ENCODE measurements at regions not wholly inside any gene's neighbourhood (a gene's known extent, or its start where the extent isn't known, plus 50 kb on each side); places are given as distances from the start of the nearest gene placed in this dataset.

DNA sequence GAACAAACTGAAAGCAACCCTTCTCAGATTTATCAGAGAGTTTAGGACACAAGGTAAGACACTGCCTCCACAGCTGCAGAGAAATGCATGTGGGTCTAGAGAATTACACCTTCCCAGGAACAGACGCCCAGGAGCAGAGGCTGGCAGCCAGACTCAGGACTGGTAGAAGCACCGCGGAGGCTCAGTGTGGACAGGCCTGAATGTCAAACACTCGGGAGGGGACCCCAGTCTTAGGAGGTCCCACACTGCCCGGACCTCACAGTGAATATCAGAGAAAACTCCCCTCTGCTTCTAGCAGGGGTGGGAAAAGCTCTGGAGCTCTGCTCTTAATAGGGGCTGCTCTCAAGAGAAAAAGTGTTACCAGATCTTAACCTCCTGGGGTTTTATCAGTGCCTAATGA is 952.7 kb downstream of the BRD1 start:
- no peaks in the 10 kb centered on the region for H3K36me3 ChIP-seq
- intact Hi-C loops (cut with DNase I), result no loop called here
- no peaks in the 10 kb centered on the region for H3K9me3 ChIP-seq
- H3K4me3 ChIP-seq, result no peak overlapping the region
- WGBS, 3 donors, result 54 to 70% (median 65%) methylated on average over 5 of the region's 5 CpGs
- no peak overlapping the region for H3K27ac ChIP-seq
- H3K27me3 ChIP-seq, result no peaks in the 10 kb centered on the region
- no peak for TF ChIP-seq EP300 (IDR thresholded peaks at IDR 0.05)
- no peak for TF ChIP-seq CTCF (IDR thresholded peaks at IDR 0.05)
- TF ChIP-seq POLR2A (IDR thresholded peaks at IDR 0.05), result no peak
- no peaks in the 10 kb centered on the region for H3K4me1 ChIP-seq (ENCODE audit: insufficient read depth)
- no peak for DNase-seq

DNA sequence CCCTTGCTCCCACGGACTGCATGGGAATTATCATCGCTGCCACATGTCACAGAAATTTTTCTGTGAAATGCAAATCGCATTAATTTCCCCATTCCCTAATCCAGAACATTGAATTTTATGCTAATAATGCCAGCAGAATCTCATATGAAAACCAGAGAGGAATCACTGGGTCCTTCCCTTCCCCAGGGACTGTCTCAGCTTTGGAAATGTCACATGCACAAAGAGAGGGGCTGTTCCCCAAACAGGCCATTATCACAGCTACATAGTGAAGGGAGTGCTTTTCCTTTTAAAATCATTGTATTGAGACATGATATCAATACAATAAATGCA is 954.5 kb downstream of the BRD1 start:
- no peaks in the 10 kb centered on the region for H3K9me3 ChIP-seq
- no peaks in the 10 kb centered on the region for H3K36me3 ChIP-seq
- no peak for TF ChIP-seq EP300 (IDR thresholded peaks at IDR 0.05)
- TF ChIP-seq CTCF (IDR thresholded peaks at IDR 0.05), result no peak
- TF ChIP-seq POLR2A (IDR thresholded peaks at IDR 0.05), result no peak
- H3K27ac ChIP-seq, result no peak overlapping the region
- DNase-seq, result no peak
- 79 to 90% (median 89%) methylated on average over 3 of the region's 3 CpGs for WGBS, 3 donors
- H3K4me1 ChIP-seq (ENCODE audit: insufficient read depth), result no peaks in the 10 kb centered on the region
- intact Hi-C loops (cut with DNase I), result no loop called here
- H3K27me3 ChIP-seq, result no peaks in the 10 kb centered on the region
- H3K4me3 ChIP-seq, result no peak overlapping the region

DNA sequence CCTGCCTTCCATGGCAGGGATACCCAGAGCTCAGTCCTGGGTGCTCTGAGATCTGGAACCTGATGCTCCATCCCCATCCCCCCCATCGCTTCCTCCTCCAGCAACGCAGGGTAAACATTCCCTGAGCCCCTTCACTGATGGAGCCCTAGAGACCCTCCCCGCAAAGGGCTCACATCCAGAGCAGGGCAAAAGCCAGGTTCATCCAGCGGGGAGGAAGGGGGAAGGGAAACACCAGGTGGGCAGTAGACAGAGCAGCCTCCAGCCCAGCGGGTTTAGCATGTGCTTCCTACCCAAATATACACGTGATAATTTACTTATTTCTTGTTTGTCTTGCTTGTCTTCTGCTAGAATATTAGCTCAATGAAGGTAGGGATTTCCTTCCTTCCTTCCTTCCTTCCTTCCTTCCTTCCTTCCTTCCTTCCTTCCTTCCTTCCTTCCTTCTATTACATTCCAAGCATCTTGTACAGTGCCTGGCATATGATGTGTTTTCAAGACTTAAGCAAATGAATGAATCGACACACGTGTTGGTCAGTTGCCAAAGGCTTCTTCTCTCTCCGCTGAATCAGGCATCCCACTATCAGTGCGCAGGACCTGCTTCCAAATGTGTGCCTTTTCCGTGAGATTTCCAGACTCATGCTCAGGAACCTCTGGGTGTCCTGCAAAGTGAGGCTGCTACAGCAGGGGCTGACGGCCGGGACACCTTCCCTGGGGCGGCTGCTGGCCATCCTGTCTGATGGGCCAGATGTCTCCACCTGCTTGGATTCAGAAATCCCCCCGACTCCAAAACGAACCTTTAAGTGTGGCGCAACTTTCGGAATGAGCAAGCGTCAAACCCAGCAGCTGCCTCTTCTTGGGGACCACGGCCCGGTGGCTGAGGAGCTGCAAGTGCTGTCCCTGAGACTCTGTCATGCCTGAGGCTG is 955.1 kb downstream of the BRD1 start:
- TF ChIP-seq EP300 (IDR thresholded peaks at IDR 0.05), result no peak
- no peak for TF ChIP-seq POLR2A (IDR thresholded peaks at IDR 0.05)
- TF ChIP-seq CTCF (IDR thresholded peaks at IDR 0.05), result no peak
- no peaks in the 10 kb centered on the region for H3K9me3 ChIP-seq
- H3K36me3 ChIP-seq, result no peaks in the 10 kb centered on the region
- 73 to 79% (median 73%) methylated on average over 21 of the region's 21 CpGs for WGBS, 3 donors
- H3K4me3 ChIP-seq, result no peak overlapping the region
- H3K4me1 ChIP-seq (ENCODE audit: insufficient read depth), result no peaks in the 10 kb centered on the region
- no peak overlapping the region for H3K27ac ChIP-seq
- no peak for DNase-seq
- H3K27me3 ChIP-seq, result no peaks in the 10 kb centered on the region
- intact Hi-C loops (cut with DNase I), result no loop called here

DNA sequence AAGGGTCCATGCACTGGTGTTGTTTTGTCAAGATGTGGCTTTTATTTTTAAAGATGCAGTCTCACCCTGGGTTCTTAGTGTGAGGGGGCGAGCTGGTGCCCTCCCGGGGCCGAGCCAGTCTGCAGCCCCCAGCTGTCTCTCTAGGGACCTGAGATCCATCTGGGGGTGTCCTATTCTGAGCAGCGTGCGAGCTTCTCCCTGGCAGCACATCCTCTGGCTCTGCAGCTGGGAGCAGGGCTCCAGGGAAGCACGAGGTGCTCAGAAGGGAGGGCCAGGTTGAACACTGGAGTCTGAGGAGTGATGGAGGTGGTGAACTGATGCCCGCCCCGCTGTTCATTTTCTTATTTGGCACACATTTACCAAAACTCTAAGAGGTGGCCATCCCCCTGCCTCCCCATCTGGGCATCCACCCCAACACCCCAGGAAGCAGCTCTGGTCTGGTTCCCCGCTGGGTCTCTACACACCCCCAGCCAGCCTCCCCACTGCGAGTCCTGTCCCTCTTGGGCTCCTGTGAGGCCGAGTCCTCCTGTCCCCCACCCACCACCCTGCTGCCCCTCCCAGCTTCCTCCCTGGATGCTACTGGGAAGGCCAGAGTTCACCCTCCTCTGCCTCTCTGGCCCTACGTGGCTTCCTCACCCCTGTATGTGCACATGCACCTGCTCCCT is 956.4 kb downstream of the BRD1 start:
- no peak overlapping the region for H3K4me3 ChIP-seq
- H3K9me3 ChIP-seq, result no peaks in the 10 kb centered on the region
- no peaks in the 10 kb centered on the region for H3K36me3 ChIP-seq
- no peak for DNase-seq
- no peaks in the 10 kb centered on the region for H3K4me1 ChIP-seq (ENCODE audit: insufficient read depth)
- intact Hi-C loops (cut with DNase I), result loop anchor here in 1 of 4 donors (2.0 kb wide), 1 partner anchor 19 kb away; no protein-coding TSS in a partner anchor
- WGBS, 3 donors, result 75 to 77% (median 77%) methylated on average over 12 of the region's 12 CpGs
- no peak overlapping the region for H3K27ac ChIP-seq
- H3K27me3 ChIP-seq, result no peaks in the 10 kb centered on the region
- TF ChIP-seq POLR2A (IDR thresholded peaks at IDR 0.05), result no peak
- no peak for TF ChIP-seq CTCF (IDR thresholded peaks at IDR 0.05)
- TF ChIP-seq EP300 (IDR thresholded peaks at IDR 0.05), result no peak
